Transverse colon (tissue), 4 donors: ENCODE measurements at regions not wholly inside any gene's neighbourhood (a gene's known extent, or its start where the extent isn't known, plus 50 kb on each side); places are given as distances from the start of the nearest gene placed in this dataset.

Source experiments
- DNase-seq: peaks from one replicate; pipeline ENCODE4 v3.0.0-alpha.2; 2019
- H3K27ac ChIP-seq, 4 donors: fragments of 200-600 bp; sonication (generic); 2 replicates each; pipeline ENCODE4 v1.5.1; 2016 to 2018; ENCODE audit warnings: inconsistent platforms in 4 of 4
- H3K27me3 ChIP-seq: fragments of 200-600 bp; sonication (generic); 2 replicates; pipeline ENCODE4 v1.5.1; 2017; ENCODE audit warnings: inconsistent platforms
- H3K36me3 ChIP-seq, 4 donors: fragments of 200-600 bp; sonication (generic); 2 replicates each; pipeline ENCODE4 v1.5.1; 2017 to 2019; ENCODE audit warnings: inconsistent platforms in 4 of 4
- H3K4me1 ChIP-seq, 4 donors: fragments of 200-600 bp; sonication (generic); 2 replicates each; pipeline ENCODE4 v1.5.1; 2017 to 2020; ENCODE audit warnings: inconsistent platforms in 4 of 4
- H3K4me3 ChIP-seq, 4 donors: fragments of 200-600 bp; sonication (generic); 1 replicate in 1 of 4; 2 replicates in 3 of 4; pipeline versions ENCODE4 v1.5.1 to v1.6.1; 2017 to 2019; ENCODE audit warnings: inconsistent platforms in 4 of 4
- H3K9me3 ChIP-seq, 2 donors: fragments of 200-600 bp; sonication (generic); 2 replicates each; pipeline ENCODE4 v1.5.1; 2017 to 2019; ENCODE audit warnings: inconsistent platforms in 2 of 2
- EP300 ChIP-seq: sonication (generic); formaldehyde crosslinking; IDR thresholded peaks from one replicate; pipeline ENCODE4 v1.6.1; 2017; ENCODE audit warnings: antibody characterized with exemption, low read depth
- POLR2A ChIP-seq: fragments of 450-650 bp; IDR thresholded peaks from one replicate; pipeline ENCODE4 v1.6.1; 2016; ENCODE audit warnings: antibody characterized with exemption, mild to moderate bottlenecking, moderate library complexity
- POLR2AphosphoS5 ChIP-seq, 3 donors: sonication (generic); formaldehyde crosslinking; IDR thresholded peaks; one replicate each; pipeline ENCODE4 v1.6.1; 2016; ENCODE audit warnings: antibody characterized with exemption in 3 of 3
- WGBS, 2 donors: methylation state at CpG; one replicate each; pipeline ENCODE4 v1.1.5; 2018; ENCODE audit warnings: low coverage in 1 of 2; 5-methylcytosine and 5-hydroxymethylcytosine counted together
- in situ Hi-C, 4 donors: fragments of 200-750 bp; cut with MboI; loops; one replicate each; pipeline versions ENCODE4 v1.15.0 to v1.15.1; 2017; ENCODE audit warnings: low sequenced_read_pairs in 3 of 4, low pct_ligation_motif_present in 1 of 4, low pct_unique_long_range_greater_than_20kb in 1 of 4
- intact Hi-C: fragments of 100-400 bp; cut with DNase I; formaldehyde crosslinking; loops from one replicate; pipeline ENCODE4 v1.15.1; 2023; ENCODE audit warnings: low total_unique reads
- TF ChIP-seq, protein P1 (sequence below), 5 experiments: fragments of 200-600 bp in 3 of 5; fragments of 450-650 bp in 2 of 5; sonication (generic) in 3 of 5; IDR thresholded peaks; 1 replicate in 2 of 5; 2 replicates in 3 of 5; pipeline ENCODE4 v1.5.1; 2016 to 2017; ENCODE audit warnings: antibody characterized with exemption in 5 of 5, inconsistent platforms in 3 of 5, mild to moderate bottlenecking in 2 of 5, moderate library complexity in 1 of 5

DNA sequence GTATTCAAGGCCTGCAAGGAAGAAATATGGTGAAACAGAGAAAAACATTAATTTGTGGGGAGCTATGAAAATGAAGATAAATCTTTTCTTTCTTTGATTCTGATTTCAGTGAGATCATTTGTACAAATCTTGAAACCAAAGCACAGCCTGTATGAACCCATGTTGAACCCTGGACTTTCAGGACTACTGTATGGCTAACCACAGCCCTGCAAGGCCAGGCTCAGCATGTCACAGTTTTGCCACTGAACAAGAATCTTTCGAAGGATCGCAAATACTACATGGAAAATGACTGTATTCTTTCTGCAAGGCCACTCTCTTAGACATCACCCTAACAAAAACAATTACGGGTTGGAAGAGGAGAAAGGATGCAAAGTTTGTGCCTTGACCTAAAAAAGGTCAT is 161.7 kb upstream of the MAF start:
- H3K27me3 ChIP-seq, result no peaks in the 10 kb centered on the region
- intact Hi-C loops, result loop anchor here (10.0 kb wide), 1 partner anchor 1243 kb away; the partner anchor contains the start of genes CENPN and CMC2
- no peaks in the 10 kb centered on the region for H3K36me3 ChIP-seq
- 38 to 94% methylated on average over 3 of the region's 3 CpGs for WGBS, 2 donors
- H3K9me3 ChIP-seq, result no peaks in the 10 kb centered on the region
- no peak overlapping the region for H3K4me3 ChIP-seq
- TF ChIP-seq EP300, result no peak
- TF ChIP-seq, protein P1, sequence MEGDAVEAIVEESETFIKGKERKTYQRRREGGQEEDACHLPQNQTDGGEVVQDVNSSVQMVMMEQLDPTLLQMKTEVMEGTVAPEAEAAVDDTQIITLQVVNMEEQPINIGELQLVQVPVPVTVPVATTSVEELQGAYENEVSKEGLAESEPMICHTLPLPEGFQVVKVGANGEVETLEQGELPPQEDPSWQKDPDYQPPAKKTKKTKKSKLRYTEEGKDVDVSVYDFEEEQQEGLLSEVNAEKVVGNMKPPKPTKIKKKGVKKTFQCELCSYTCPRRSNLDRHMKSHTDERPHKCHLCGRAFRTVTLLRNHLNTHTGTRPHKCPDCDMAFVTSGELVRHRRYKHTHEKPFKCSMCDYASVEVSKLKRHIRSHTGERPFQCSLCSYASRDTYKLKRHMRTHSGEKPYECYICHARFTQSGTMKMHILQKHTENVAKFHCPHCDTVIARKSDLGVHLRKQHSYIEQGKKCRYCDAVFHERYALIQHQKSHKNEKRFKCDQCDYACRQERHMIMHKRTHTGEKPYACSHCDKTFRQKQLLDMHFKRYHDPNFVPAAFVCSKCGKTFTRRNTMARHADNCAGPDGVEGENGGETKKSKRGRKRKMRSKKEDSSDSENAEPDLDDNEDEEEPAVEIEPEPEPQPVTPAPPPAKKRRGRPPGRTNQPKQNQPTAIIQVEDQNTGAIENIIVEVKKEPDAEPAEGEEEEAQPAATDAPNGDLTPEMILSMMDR (IDR thresholded peaks at IDR 0.05), result no peak
- H3K4me1 ChIP-seq, result peaks cover 0 to under 1% (median 0%) of the 10 kb centered on the region in 4 donors
- H3K27ac ChIP-seq, result no peak overlapping the region
- in situ Hi-C loops, result no loop called here
- DNase-seq, result no peak

DNA sequence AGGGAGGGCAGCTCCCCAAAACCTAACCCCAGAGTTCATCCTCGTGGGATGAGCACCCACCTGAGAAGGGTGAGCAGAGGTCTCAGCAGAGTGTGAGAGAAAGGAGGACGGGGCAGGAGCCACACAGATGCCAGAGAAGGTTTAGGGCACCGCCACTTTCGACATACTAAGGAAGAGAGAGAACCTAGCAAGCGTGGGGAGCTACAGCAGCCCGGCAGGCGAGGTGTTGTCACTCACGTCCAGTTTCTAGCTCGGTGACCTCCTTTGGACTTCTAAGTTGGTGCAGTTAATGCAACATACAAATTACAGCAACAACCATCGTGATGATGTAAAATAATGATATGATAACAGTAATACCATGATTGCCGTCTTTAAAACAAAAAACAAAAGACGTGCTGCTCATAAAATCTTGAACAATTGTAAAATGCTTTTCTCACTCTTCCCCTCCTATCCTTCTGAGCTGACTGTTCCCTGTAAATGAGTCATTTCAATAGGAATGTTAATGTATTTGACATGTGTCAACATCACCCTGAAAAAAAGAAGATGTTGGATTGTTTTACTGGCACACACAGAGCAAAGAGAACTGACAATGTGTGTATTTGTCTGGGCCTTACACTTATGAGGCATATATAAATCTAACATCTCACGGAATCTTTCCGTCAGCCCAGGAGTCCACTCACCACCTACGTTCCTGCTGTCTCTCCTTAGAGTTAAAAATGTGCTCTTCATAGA is 158.2 kb upstream of the MAF start:
- 76 to 81% methylated on average over 10 to 15 of the region's 15 CpGs for WGBS, 2 donors
- no peaks in the 10 kb centered on the region for H3K36me3 ChIP-seq
- no peaks in the 10 kb centered on the region for H3K9me3 ChIP-seq
- DNase-seq, result no peak
- intact Hi-C loops (no loop called here), in situ Hi-C loops (no loop called here)
- no peak overlapping the region for H3K4me3 ChIP-seq
- H3K27me3 ChIP-seq, result no peaks in the 10 kb centered on the region
- H3K27ac ChIP-seq, result no peak overlapping the region
- no peak for TF ChIP-seq POLR2AphosphoS5 (IDR thresholded peaks at IDR 0.05)
- no peak for TF ChIP-seq EP300
- TF ChIP-seq POLR2A, result no peak
- TF ChIP-seq, protein P1 (IDR thresholded peaks at IDR 0.05), result no peak
- H3K4me1 ChIP-seq, result peaks cover 0 to 9% (median 0%) of the 10 kb centered on the region in 4 donors

DNA sequence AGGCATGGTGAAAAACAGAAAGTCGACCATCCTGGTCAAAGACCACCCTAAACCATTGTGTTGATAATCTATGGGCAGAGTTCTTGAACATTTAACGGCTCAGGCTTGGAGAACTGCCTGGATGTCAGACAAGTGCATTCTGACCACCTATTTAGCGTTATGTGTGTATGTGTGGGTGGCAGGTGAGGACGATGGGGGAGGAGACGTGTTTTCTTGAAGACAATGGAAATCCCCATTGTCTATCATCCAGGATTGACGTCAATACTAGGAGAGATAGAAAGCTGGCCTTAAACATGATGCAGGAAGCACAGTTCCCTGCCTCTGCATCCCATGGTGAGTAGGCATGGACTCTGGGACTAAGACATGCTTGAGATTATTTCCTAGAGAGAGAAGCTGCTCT is 157.4 kb upstream of the MAF start:
- WGBS, 2 donors, result 93 to 100% methylated on average over 1 to 5 of the region's 6 CpGs
- DNase-seq, result no peak
- in situ Hi-C loops, result no loop called here

DNA sequence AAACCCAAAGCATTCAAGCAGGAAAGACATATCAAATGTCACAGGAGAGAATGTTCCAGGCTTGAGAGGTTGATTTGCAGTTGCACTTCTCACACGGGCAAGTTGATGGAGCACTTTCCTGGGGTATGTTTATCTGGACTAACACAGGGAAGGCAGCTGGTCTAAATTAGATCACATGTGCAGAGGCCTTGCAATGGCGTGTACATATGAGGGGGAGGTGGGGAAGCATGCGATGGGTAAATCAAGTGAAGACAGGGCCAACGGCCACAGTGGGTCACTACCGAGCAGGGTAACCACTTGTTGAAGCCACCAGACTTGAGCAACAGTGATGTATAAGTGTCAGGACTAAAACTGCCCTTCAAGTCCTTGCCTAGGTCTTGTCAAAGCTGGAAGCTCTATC is 156.6 kb upstream of the MAF start:
- intact Hi-C loops, result no loop called here
- WGBS, 2 donors, result 71 to 82% methylated on average over 4 to 5 of the region's 5 CpGs
- in situ Hi-C loops, result no loop called here

More for the DNA sequence above, 157.4 kb upstream of the MAF start:
- TF ChIP-seq POLR2A (no peak), EP300 (no peak), POLR2AphosphoS5 (IDR thresholded peaks at IDR 0.05) (no peak)
- TF ChIP-seq, protein P1 (IDR thresholded peaks at IDR 0.05), result no peak
- Histone ChIP-seq H3K4me1 (peaks cover 0 to 10% (median 0%) of the 10 kb centered on the region in 4 donors), H3K4me3 (no peak overlapping the region), H3K27me3 (no peaks in the 10 kb centered on the region), H3K9me3 (no peaks in the 10 kb centered on the region), H3K27ac (no peak overlapping the region), H3K36me3 (no peaks in the 10 kb centered on the region)
- intact Hi-C loops, result no loop called here

More for the DNA sequence above, 156.6 kb upstream of the MAF start:
- no peak overlapping the region for H3K27ac ChIP-seq
- H3K4me3 ChIP-seq, result no peak overlapping the region
- H3K4me1 ChIP-seq, result peaks cover 0 to 10% (median 2%) of the 10 kb centered on the region in 4 donors
- no peaks in the 10 kb centered on the region for H3K9me3 ChIP-seq
- TF ChIP-seq EP300 (no peak), POLR2A (no peak), POLR2AphosphoS5 (IDR thresholded peaks at IDR 0.05) (no peak)
- TF ChIP-seq, protein P1 (IDR thresholded peaks at IDR 0.05), result no peak
- H3K27me3 ChIP-seq, result no peaks in the 10 kb centered on the region
- no peaks in the 10 kb centered on the region for H3K36me3 ChIP-seq
- DNase-seq, result no peak
